ENCODE measurements at regions not wholly inside any gene's neighbourhood (a gene's known extent, or its start where the extent isn't known, plus 50 kb on each side); places are given as distances from the start of the nearest gene placed in this dataset.

DNA sequence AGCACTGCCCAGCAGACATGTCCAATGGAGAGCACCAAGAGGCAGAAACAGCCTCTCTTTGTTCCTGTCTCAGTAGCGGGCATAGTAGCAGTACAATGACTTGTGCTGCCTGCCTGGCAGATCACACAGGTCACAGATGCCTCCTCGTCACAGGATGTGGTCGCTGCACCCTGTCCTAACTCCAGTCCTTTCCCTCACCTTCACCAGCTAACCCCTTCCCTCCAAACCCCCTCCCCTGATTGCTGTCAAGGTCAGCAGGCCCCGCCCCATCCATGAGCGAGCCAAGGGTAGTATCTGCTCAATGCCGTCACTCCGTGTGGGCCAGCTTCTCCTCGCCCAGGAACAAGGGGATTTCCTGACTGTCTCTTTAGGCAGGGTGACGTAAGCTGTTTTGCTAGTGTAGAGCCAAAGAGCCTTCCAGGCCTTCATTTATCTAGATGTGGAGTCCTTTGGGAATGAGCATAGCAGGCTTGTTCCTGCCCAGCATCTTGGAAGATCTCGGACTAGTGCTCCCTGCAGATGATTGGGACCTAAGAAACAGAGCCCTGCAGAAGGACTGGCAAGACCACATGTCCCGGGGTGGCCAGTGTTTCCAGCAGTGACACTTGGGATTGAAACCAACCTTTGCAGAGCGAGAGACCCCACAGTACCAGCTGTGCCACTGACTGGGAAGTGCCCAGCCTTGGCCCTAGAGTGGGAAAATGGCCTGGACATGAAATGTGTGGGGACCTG lies 75.9 kb upstream of the TNRC6C start:
- Histone ChIP-seq H3K4me1 (peaks cover 0 to 33% (median 12%) of the 10 kb centered on the region in 4 donors), H3K27me3 (peaks cover 19% of the 10 kb centered on the region), H3K9me3 (no peaks in the 10 kb centered on the region), H3K4me3 (no peak overlapping the region), H3K36me3 (no peaks in the 10 kb centered on the region), H3K27ac (peak overlapping the region; percentile 29 to 59 (median 44))
- in situ Hi-C loops (cut with MboI; ENCODE audit: low pct_ligation_motif_present in 1 of 4, low pct_unique_long_range_greater_than_20kb in 1 of 4, low sequenced_read_pairs in 3 of 4) (no loop called here), intact Hi-C loops (cut with DNase I; ENCODE audit: low total_unique reads) (no loop called here)
- TF ChIP-seq, protein P1, sequence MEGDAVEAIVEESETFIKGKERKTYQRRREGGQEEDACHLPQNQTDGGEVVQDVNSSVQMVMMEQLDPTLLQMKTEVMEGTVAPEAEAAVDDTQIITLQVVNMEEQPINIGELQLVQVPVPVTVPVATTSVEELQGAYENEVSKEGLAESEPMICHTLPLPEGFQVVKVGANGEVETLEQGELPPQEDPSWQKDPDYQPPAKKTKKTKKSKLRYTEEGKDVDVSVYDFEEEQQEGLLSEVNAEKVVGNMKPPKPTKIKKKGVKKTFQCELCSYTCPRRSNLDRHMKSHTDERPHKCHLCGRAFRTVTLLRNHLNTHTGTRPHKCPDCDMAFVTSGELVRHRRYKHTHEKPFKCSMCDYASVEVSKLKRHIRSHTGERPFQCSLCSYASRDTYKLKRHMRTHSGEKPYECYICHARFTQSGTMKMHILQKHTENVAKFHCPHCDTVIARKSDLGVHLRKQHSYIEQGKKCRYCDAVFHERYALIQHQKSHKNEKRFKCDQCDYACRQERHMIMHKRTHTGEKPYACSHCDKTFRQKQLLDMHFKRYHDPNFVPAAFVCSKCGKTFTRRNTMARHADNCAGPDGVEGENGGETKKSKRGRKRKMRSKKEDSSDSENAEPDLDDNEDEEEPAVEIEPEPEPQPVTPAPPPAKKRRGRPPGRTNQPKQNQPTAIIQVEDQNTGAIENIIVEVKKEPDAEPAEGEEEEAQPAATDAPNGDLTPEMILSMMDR (IDR thresholded peaks at IDR 0.05): no peak
- TF ChIP-seq POLR2A (IDR thresholded peaks at IDR 0.05) (no peak), EP300 (IDR thresholded peaks at IDR 0.05; ENCODE audit: low read depth) (no peak), POLR2AphosphoS5 (IDR thresholded peaks at IDR 0.05) (no peak)
- 22 to 52% methylated on average over 1 to 12 of the region's 12 CpGs for WGBS, 2 donors (ENCODE audit: low coverage in 1 of 2)
- DNase-seq: peak; percentile 51

DNA sequence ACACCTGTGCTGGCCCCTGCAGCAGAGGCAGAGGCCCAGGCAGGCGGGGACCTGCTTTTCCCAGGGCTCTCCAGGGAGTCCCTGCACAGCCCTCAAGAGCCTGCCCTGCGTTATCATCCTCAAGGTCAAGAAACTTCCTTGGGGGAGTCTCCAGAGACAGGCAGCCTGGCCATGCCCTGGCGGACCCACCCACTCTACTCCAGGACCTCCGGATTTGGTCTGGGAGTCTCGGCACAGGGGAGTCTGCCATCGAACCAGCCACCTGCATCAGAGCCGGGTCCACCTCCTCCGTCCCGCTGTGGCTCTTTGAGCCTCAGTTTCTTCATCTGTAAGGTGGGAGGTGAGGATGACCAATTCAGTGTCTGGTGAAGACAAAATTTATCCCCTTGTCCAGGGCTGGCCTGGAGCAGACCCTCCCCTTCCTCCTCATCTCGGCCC lies 75.3 kb upstream of the TNRC6C start:
- no peak overlapping the region for H3K4me3 ChIP-seq
- 95% methylated on average over 9 of the region's 10 CpGs; no CpG with 5 or more reads in 1 of the 2 donors for WGBS, 2 donors (ENCODE audit: low coverage in 1 of 2)
- peaks cover 0 to 38% (median 12%) of the 10 kb centered on the region in 4 donors for H3K4me1 ChIP-seq
- H3K27me3 ChIP-seq: peaks cover 25% of the 10 kb centered on the region
- TF ChIP-seq, protein P1 (IDR thresholded peaks at IDR 0.05): no peak
- TF ChIP-seq POLR2A (IDR thresholded peaks at IDR 0.05) (no peak), POLR2AphosphoS5 (IDR thresholded peaks at IDR 0.05) (no peak), EP300 (IDR thresholded peaks at IDR 0.05; ENCODE audit: low read depth) (no peak)
- DNase-seq: no peak
- peak overlapping the region in 2 of 4 donors; percentile 29 to 59 for H3K27ac ChIP-seq
- in situ Hi-C loops (cut with MboI; ENCODE audit: low pct_ligation_motif_present in 1 of 4, low pct_unique_long_range_greater_than_20kb in 1 of 4, low sequenced_read_pairs in 3 of 4): no loop called here
- no peaks in the 10 kb centered on the region for H3K36me3 ChIP-seq
- no peaks in the 10 kb centered on the region for H3K9me3 ChIP-seq
- intact Hi-C loops (cut with DNase I; ENCODE audit: low total_unique reads): no loop called here

DNA sequence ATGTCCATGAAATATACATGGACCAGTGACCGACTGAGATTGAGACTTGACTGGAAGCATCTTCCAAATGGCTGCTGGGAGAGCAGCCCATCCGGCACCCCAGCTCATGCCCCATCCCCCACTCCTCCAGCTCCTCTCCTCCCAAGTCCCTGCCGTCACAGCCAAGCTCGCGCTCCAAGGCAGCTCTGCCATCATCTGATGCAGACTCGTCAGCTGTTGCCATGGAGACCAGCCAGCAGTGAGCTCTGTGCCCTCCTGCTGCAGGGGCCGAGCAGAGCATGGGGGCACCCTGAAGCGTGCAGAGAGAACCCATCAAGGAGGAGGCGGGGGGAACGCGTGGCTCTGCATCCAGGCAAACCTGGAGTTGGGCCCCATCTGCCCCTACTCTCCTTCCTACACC lies 74.5 kb upstream of the TNRC6C start:
- 65% methylated on average over 8 of the region's 11 CpGs; no CpG with 5 or more reads in 1 of the 2 donors for WGBS, 2 donors (ENCODE audit: low coverage in 1 of 2)
- peaks cover 0 to 39% (median 12%) of the 10 kb centered on the region in 4 donors for H3K4me1 ChIP-seq
- in situ Hi-C loops (cut with MboI; ENCODE audit: low pct_ligation_motif_present in 1 of 4, low pct_unique_long_range_greater_than_20kb in 1 of 4, low sequenced_read_pairs in 3 of 4): no loop called here

DNA sequence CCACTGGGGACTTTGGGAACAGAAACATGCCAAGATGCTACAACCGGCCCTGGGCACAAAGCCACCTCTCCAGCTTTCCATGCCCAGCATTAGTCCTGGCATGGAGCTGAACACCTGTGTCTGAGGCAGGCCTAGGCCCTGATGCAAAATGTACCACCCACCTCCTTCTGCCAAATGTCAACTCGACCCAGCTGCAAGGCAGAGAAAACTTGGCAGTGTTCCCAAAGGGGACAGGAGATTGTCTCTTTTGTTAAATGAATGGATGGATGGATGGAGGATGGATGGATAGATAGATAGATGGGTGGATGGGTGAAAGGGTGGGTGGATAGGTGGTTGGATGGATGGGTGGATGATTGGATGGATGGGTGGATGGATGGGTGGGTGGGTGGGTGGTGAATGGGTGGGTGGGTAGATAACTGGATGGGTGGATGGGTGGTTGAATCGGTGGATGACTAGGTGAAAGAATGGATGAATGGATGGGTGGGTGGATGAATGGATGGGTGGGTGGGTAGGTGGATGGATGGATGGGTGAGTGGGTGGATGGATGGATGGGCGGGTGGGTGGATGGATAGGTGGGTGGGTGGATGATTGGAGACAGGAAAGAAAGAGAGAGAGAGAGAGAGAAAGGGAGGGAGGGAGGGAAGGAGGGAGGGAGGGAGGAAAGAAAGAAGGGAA lies 73.4 kb upstream of the TNRC6C start:
- WGBS, 2 donors (ENCODE audit: low coverage in 1 of 2): 60 to 70% methylated on average over 2 to 3 of the region's 4 CpGs
- no peak for TF ChIP-seq EP300 (IDR thresholded peaks at IDR 0.05; ENCODE audit: low read depth)
- no peak for TF ChIP-seq POLR2A (IDR thresholded peaks at IDR 0.05)
- peaks cover 0 to 39% (median 12%) of the 10 kb centered on the region in 4 donors for H3K4me1 ChIP-seq
- peaks cover 40% of the 10 kb centered on the region for H3K27me3 ChIP-seq
- DNase-seq: no peak
- H3K36me3 ChIP-seq: no peaks in the 10 kb centered on the region
- H3K9me3 ChIP-seq: no peaks in the 10 kb centered on the region
- H3K27ac ChIP-seq: no peak overlapping the region
- no peak overlapping the region for H3K4me3 ChIP-seq
- in situ Hi-C loops (cut with MboI; ENCODE audit: low pct_ligation_motif_present in 1 of 4, low pct_unique_long_range_greater_than_20kb in 1 of 4, low sequenced_read_pairs in 3 of 4): no loop called here
- intact Hi-C loops (cut with DNase I; ENCODE audit: low total_unique reads): no loop called here

More for the DNA sequence above, 74.5 kb upstream of the TNRC6C start:
- no peaks in the 10 kb centered on the region for H3K36me3 ChIP-seq
- no peak overlapping the region for H3K27ac ChIP-seq
- H3K9me3 ChIP-seq: no peaks in the 10 kb centered on the region
- H3K27me3 ChIP-seq: peaks cover 31% of the 10 kb centered on the region
- no peak for DNase-seq
- no peak overlapping the region for H3K4me3 ChIP-seq
- intact Hi-C loops (cut with DNase I; ENCODE audit: low total_unique reads): no loop called here
- TF ChIP-seq, protein P1 (IDR thresholded peaks at IDR 0.05): no peak
- TF ChIP-seq POLR2A (IDR thresholded peaks at IDR 0.05): no peak
- no peak for TF ChIP-seq EP300 (IDR thresholded peaks at IDR 0.05; ENCODE audit: low read depth)
- TF ChIP-seq POLR2AphosphoS5 (IDR thresholded peaks at IDR 0.05): no peak

All from transverse colon (tissue), 4 donors.